PC-9 (cell line): ENCODE measurements at regions not wholly inside any gene's neighbourhood (a gene's known extent, or its start where the extent isn't known, plus 50 kb on each side); places are given as distances from the start of the nearest gene placed in this dataset.
A peak's percentile ranks its signal among the peaks of the same experiment; 100 is the strongest.

Experiments used
- BruUV-seq: library from RNA; stranded (reverse); fragments of 400-500 nt; replicated peaks from 2 replicates; lab custom pipeline; 2021; lab: Mats Ljungman, UMichigan
- CTCF ChIA-PET: fragments of 300-600 bp; sonication (Branson Sonifier 250); formaldehyde crosslinking; loops from one replicate; lab custom pipeline; 2022; ENCODE audit warnings: antibody characterized with exemption; lab: Charles Lee
- POLR2A ChIA-PET: fragments of 300-600 bp; sonication (Branson Sonifier 250); formaldehyde crosslinking; loops from one replicate; lab custom pipeline; 2022; ENCODE audit warnings: antibody characterized with exemption; ENCODE audit not compliant: unreplicated experiment; lab: Charles Lee
- DNase-seq, 2 experiments: peaks; one replicate each; pipeline versions ENCODE4 v3.0.0 to v3.0.0-alpha.2; 2015 to 2022; ENCODE audit warnings: mixed read lengths in 1 of 2
- H2AFZ ChIP-seq: fragments of 200-600 bp; sonication (generic); 2 replicates; pipeline ENCODE4 v1.8.1; 2017; ENCODE audit warnings: antibody characterized with exemption
- H3F3A ChIP-seq: fragments of 200-600 bp; sonication (generic); 2 replicates; pipeline ENCODE4 v1.8.1; 2017; ENCODE audit warnings: antibody characterized with exemption, mild to moderate bottlenecking, low read depth; ENCODE audit not compliant: insufficient read depth
- H3K27ac ChIP-seq: fragments of 200-600 bp; sonication (generic); 2 replicates; pipeline ENCODE4 v1.6.1; 2016; ENCODE audit warnings: mixed run types
- H3K27me3 ChIP-seq: fragments of 200-600 bp; sonication (generic); 2 replicates; pipeline ENCODE4 v1.6.1; 2016; ENCODE audit warnings: low read depth, mixed run types; ENCODE audit not compliant: insufficient read depth
- H3K36me3 ChIP-seq: fragments of 200-600 bp; sonication (generic); 2 replicates; pipeline ENCODE4 v1.6.1; 2016; ENCODE audit warnings: low read depth, mixed run types
- H3K4me1 ChIP-seq: fragments of 200-600 bp; sonication (generic); replicated peaks from 2 replicates; pipeline ENCODE4 v1.6.1; 2016; ENCODE audit warnings: mixed run types; ENCODE audit not compliant: insufficient read depth
- H3K4me2 ChIP-seq: fragments of 200-600 bp; sonication (generic); 2 replicates; pipeline ENCODE4 v1.6.1; 2017; ENCODE audit warnings: mixed run types
- H3K4me3 ChIP-seq: fragments of 200-600 bp; sonication (generic); 2 replicates; pipeline ENCODE4 v1.6.1; 2016; ENCODE audit warnings: mixed run types
- H3K79me2 ChIP-seq: fragments of 200-600 bp; sonication (generic); 2 replicates; pipeline ENCODE4 v1.6.1; 2017; ENCODE audit warnings: low read depth, mixed run types
- H3K9me2 ChIP-seq: fragments of 200-600 bp; sonication (generic); 2 replicates; pipeline ENCODE4 v1.8.1; 2017; ENCODE audit warnings: mild to moderate bottlenecking; ENCODE audit not compliant: insufficient read depth
- H3K9me3 ChIP-seq: fragments of 200-600 bp; sonication (generic); 2 replicates; pipeline ENCODE4 v1.8.1; 2016; ENCODE audit warnings: low read depth; ENCODE audit not compliant: insufficient read depth
- H4K20me1 ChIP-seq: fragments of 200-600 bp; sonication (generic); 2 replicates; pipeline ENCODE4 v1.8.1; 2017; ENCODE audit not compliant: insufficient read depth
- EZH2 ChIP-seq: fragments of 200-600 bp; sonication (generic); IDR thresholded peaks from 2 replicates; pipeline ENCODE4 v1.8.0; 2017; ENCODE audit warnings: antibody characterized with exemption, low read depth
- intact Hi-C: fragments of 100-400 bp; cut with micrococcal nuclease; formaldehyde crosslinking; loops from one replicate; pipeline ENCODE4 v1.10.0; 2022; ENCODE audit not compliant: unreplicated experiment
- TF ChIP-seq, protein P1 (sequence below): fragments of 200-600 bp; sonication (generic); conservative IDR thresholded peaks from 2 replicates; pipeline ENCODE4 v1.6.1; 2017; ENCODE audit warnings: mixed run types, antibody characterized with exemption, mild to moderate bottlenecking, moderate library complexity

DNA sequence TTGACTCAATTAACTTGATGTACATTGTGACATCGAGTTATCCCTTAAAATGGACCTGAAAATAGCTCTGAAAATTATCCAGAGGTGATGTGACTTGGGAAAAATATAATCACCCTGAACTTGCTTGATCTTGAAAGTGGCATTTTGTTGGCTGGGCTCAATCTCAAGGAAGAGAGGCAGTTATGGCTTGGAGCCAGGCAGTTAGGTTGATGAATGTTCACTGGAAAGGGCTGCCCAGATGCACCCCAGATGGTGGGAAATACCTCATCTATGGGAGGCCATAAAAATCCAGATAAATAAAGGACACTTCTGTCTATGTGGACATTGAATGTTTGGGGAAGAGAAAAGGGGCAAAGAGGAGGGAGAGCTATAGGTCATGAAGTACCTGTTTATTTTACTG, 55.7 kb upstream of the OR5AN1 start:
- no peak for TF ChIP-seq EZH2
- TF ChIP-seq, protein P1, sequence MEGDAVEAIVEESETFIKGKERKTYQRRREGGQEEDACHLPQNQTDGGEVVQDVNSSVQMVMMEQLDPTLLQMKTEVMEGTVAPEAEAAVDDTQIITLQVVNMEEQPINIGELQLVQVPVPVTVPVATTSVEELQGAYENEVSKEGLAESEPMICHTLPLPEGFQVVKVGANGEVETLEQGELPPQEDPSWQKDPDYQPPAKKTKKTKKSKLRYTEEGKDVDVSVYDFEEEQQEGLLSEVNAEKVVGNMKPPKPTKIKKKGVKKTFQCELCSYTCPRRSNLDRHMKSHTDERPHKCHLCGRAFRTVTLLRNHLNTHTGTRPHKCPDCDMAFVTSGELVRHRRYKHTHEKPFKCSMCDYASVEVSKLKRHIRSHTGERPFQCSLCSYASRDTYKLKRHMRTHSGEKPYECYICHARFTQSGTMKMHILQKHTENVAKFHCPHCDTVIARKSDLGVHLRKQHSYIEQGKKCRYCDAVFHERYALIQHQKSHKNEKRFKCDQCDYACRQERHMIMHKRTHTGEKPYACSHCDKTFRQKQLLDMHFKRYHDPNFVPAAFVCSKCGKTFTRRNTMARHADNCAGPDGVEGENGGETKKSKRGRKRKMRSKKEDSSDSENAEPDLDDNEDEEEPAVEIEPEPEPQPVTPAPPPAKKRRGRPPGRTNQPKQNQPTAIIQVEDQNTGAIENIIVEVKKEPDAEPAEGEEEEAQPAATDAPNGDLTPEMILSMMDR, result no peak
- H3K9me2 ChIP-seq, result peaks cover 3% of the 10 kb centered on the region; the same call in 1 of the 2 replicates
- no peak for DNase-seq
- H4K20me1 ChIP-seq, result no peaks in the 10 kb centered on the region
- H3K4me1 ChIP-seq, result no peaks in the 10 kb centered on the region
- ChIA-PET POLR2A (no interaction called here), CTCF (no interaction called here)
- H3K36me3 ChIP-seq, result no peaks in the 10 kb centered on the region
- H2AFZ ChIP-seq, result no peak overlapping the region
- H3K4me2 ChIP-seq, result no peak overlapping the region
- no peaks in the 10 kb centered on the region for H3K79me2 ChIP-seq
- no peak overlapping the region for H3K4me3 ChIP-seq
- BruUV-seq, result no TSS peak
- peaks cover 5% of the 10 kb centered on the region; the same call in 1 of the 2 replicates for H3K27me3 ChIP-seq
- H3K9me3 ChIP-seq, result no peaks in the 10 kb centered on the region
- intact Hi-C loops, result no loop called here
- H3K27ac ChIP-seq, result no peak overlapping the region
- no peaks in the 10 kb centered on the region for H3F3A ChIP-seq

DNA sequence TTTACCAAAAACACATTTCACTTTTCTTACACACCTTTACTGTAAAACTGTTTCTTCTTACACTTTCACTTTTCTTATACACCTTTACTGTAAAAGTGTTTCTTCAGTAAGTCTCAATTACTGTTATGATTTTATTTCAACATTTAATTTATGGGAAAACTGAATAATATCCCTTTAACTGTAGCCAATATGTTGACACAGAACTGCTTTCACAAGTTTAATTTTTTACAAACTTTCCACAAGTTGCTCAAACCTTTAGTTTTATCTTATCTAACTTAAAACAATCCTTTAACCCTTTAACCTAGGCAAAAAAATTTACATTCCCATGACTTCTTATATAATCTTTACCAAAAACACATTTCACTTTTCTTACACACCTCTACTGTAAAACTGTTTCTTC, 63.3 kb upstream of the OR5AN1 start:
- Histone ChIP-seq H3K79me2 (no peaks in the 10 kb centered on the region), H3K4me2 (no peak overlapping the region), H3K9me3 (peaks cover 8% of the 10 kb centered on the region; the same call in 1 of the 2 replicates), H3K36me3 (no peaks in the 10 kb centered on the region), H3K4me3 (no peak overlapping the region), H2AFZ (no peak overlapping the region), H3K9me2 (peaks cover 3% of the 10 kb centered on the region; the same call in 1 of the 2 replicates), H4K20me1 (no peaks in the 10 kb centered on the region), H3K27ac (no peak overlapping the region), H3F3A (no peaks in the 10 kb centered on the region), H3K27me3 (no peaks in the 10 kb centered on the region), H3K4me1 (peaks cover 12% of the 10 kb centered on the region)
- no TSS peak for BruUV-seq
- DNase-seq, result no peak
- ChIA-PET CTCF (no interaction called here), POLR2A (no interaction called here)
- no peak for TF ChIP-seq EZH2
- TF ChIP-seq, protein P1, result no peak
- intact Hi-C loops, result no loop called here

DNA sequence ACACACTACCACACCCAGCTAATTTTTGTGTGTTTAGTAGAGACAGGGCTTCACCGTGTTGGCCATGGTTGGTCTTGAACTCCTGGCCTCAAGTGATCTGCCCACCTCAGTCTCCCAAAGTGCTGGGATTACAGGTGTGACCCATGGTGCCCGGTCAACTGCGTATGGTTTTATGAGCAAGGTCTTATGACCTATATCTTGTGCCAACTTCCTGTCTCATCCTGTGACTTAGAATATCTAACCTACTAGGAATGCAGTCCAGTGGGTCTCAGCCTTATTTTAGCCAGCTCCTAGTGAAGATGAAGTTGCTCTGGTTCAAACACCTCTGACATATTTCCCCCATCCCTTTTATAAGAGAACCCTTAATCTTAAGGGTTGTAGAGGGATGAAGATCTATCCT, 66.1 kb upstream of the OR5AN1 start:
- POLR2A ChIA-PET, result no interaction called here
- Histone ChIP-seq H3K9me3 (peaks cover 8% of the 10 kb centered on the region; the same call in 1 of the 2 replicates), H2AFZ (peak overlapping the region; percentile 35), H3K36me3 (no peaks in the 10 kb centered on the region), H4K20me1 (no peaks in the 10 kb centered on the region), H3K79me2 (no peaks in the 10 kb centered on the region), H3F3A (no peaks in the 10 kb centered on the region), H3K9me2 (no peaks in the 10 kb centered on the region), H3K4me2 (peak overlapping the region; percentile 26; the same call in 1 of the 2 replicates), H3K4me1 (peaks cover 12% of the 10 kb centered on the region), H3K27me3 (no peaks in the 10 kb centered on the region), H3K4me3 (no peak overlapping the region), H3K27ac (peak overlapping the region; percentile 51)
- peak in 1 of 2 experiments; percentile 89 for DNase-seq
- intact Hi-C loops, result no loop called here
- CTCF ChIA-PET, result no interaction called here
- TF ChIP-seq, protein P1, result no peak
- no TSS peak for BruUV-seq
